ENCODE measurements at regions not wholly inside any gene's neighbourhood (a gene's known extent, or its start where the extent isn't known, plus 50 kb on each side); places are given as distances from the start of the nearest gene placed in this dataset.

DNA sequence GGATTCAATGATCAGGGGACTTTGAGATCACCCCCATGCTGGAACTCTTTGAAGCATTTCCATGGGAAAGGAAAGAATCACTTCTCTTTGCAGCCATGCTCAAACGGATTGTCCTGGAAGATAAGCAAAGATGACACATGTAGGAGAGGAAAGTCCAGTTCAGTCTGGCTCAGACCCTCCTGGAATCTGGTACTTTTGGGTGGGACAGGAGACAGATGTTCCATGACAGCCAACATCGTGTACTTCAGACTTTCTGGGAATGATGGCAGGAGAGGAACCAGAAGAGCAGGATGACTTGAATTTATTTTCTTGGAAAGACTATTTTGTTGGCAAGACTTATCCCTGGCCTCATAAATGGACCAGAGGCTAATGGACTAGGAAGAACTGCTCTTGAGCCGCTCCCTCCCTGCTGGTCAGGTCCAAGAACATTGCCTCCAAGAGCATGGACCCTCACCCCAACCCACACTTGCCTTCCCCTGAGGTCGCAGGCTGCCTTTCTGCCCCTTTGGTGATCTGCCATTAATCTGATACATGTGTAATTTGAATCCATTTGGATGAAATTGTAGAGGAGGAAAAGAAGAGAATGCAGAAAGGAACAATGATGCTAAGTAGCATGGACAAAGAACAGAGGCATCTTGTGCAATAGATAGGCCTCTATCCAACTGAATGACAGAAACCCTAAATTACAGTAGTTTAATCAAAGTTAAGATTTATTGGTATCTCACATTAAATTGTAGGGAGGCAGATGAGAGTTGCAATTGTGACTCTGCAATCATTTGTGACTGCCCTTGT, 201.0 kb downstream of the SNX19 start:
- DNase-seq = no peak
- Mint-ChIP-seq H3K27me3 (peaks cover 4% of the 10 kb centered on the region), H3K9me3 (no peaks in the 10 kb centered on the region), H3K27ac (no peak overlapping the region), H3K36me3 (no peaks in the 10 kb centered on the region), H3K4me1 (no peaks in the 10 kb centered on the region), H3K4me3 (no peak overlapping the region)
- CTCF ChIA-PET = no interaction called here

DNA sequence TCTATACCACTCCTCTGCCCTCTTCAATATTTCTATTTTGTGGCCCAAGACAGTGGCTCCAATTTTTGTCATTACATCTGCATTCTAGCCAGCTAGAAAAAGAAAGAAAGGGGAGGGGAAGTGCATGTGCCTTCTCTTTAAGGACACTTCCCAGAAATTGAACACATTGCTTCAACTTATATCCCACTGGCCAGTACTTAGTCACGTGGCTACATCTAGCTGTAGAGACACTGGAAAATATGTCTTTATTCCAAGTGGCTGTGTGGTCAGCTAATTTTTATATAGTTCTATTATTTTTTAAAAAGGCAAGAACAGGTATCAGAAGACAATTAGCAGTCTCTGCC, 200.4 kb downstream of the SNX19 start:
- Mint-ChIP-seq H3K4me3 (no peak overlapping the region), H3K4me1 (no peaks in the 10 kb centered on the region), H3K27me3 (peaks cover 7% of the 10 kb centered on the region), H3K36me3 (no peaks in the 10 kb centered on the region), H3K27ac (no peak overlapping the region), H3K9me3 (no peaks in the 10 kb centered on the region)
- CTCF ChIA-PET = no interaction called here
- no peak for DNase-seq

DNA sequence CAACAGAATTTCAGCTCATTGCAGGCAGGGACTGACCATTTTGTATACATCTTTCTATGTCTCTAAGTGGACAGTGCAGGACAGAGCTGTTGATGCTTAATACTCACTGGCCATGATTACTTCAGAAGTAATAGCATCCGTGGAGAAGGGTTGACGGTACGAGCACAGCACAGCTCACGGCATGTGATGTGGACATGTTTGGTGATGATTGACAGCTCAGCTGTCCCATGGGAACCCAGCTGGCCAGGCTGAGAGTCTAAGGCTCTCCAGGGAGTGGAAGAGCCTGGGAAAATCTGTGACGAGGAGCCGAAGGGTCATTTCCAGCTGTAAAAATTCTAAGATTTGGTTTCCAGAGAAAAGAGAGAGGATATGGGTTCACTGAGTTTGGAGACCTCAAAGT, 198.2 kb downstream of the SNX19 start:
- Mint-ChIP-seq H3K9me3 (no peaks in the 10 kb centered on the region), H3K27me3 (peaks cover 3% of the 10 kb centered on the region), H3K4me1 (no peaks in the 10 kb centered on the region), H3K36me3 (no peaks in the 10 kb centered on the region), H3K27ac (no peak overlapping the region), H3K4me3 (no peak overlapping the region)
- DNase-seq = no peak
- CTCF ChIA-PET = no interaction called here

DNA sequence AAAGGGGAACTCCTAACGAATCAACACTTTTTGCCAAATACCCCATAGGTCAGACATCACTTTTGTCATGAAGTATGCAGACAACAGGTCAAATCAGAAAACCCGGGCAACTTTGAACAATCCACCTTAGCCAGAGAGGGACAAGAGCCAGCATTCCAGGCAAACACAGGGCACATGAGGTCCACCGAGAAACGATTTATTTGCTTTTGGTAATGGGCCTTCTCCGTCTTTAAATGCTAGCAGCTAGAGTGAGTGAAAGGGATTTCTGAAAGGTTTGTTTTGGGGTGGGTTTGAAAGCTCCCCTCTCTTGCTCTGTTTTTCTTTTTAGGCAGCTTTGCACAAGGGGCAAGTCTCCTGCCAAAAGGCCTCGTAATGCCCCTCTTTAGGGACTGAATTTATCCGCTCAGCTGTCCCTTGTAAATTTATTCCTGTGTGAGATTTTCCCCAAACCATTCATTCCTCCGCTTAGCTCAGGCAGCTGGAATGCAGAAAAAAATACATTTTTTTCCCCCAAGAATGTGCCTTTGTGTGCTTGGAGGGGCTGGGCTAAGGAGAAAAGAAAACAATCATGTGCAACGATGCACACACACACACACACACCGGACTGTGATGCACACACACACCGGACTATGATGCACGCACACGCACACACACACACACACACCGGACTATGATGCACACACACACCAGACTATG, 196.9 kb downstream of the SNX19 start:
- DNase-seq = no peak
- CTCF ChIA-PET = no interaction called here
- no peaks in the 10 kb centered on the region for H3K36me3 Mint-ChIP-seq
- no peaks in the 10 kb centered on the region for H3K4me1 Mint-ChIP-seq
- no peak overlapping the region for H3K4me3 Mint-ChIP-seq
- H3K9me3 Mint-ChIP-seq = no peaks in the 10 kb centered on the region
- no peak overlapping the region for H3K27ac Mint-ChIP-seq
- peaks cover 3% of the 10 kb centered on the region for H3K27me3 Mint-ChIP-seq

DNA sequence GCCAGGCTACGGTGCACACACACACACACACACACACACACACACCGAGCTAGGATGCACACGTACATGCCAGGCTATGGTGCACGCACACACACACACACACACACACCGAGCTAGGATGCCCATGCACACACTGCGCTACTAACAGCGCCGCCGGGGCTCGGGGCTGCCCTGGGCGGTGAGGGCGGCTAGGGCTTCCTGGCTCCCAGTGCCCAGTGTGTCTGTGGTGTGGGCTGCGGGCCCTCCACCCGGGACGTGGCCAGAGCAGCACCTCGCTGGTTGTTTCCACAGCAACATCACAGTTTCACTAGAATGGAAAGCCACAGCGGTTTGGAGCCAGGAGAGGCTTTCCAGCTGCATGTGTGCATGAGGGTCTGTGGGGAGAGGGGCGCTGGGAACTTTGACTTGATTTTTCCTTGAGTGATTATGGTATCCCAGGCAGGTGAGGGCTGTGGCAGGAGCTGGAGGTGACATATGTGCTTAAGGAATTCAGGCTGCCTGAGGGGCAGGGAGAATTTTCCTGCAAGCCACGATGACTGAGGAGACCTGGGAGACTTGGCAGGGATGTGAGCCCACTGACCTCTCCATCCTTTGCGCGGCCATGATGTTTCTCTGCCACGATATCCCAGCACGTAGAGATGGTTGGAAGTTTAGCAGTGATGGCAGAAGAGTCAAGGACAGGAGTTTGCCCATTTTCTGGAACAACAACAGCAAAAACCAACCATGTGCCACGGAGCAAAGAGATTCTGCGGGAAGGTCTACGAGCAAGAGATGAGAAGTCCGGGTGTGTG, 195.9 kb downstream of the SNX19 start:
- CTCF ChIA-PET = interaction anchor here (0.7 kb wide), 1 partner anchor 52 kb away, joined by 3 read pairs; no protein-coding TSS in a partner anchor
- peaks cover 3% of the 10 kb centered on the region for H3K27me3 Mint-ChIP-seq
- no peak overlapping the region for H3K4me3 Mint-ChIP-seq
- no peaks in the 10 kb centered on the region for H3K36me3 Mint-ChIP-seq
- no peaks in the 10 kb centered on the region for H3K4me1 Mint-ChIP-seq
- H3K9me3 Mint-ChIP-seq = no peaks in the 10 kb centered on the region
- no peak for DNase-seq
- H3K27ac Mint-ChIP-seq = no peak overlapping the region

DNA sequence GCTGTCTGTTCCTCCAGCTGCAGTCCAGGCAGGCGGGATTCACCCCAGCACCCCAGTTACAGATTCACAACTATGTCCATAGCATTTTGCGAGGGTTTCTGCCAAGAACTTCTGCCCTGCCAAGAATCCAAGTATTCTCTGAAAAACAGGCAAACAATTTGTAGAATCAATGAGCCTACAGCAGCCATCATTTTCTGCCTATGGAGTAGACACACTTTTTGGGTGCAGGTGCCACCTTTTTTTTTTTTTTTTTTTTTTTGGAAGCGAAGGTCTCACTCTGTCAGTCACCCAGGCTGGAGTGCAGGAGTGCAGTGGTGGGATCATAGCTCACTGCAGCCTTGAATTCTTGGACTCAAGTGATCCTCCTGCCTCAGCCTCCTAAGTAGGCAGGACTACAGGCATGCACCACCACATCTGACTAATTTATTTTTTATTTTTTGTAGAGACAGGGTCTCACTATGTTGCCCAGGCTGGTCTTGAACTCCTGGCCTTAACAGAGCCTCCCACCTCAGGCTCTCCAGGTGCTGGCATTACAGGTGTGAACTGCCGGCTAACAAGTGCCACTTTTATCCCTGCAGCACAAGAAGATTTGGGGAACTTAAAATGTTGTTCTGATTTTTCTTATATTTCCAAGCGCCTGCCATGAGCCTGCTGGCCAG, 195.1 kb downstream of the SNX19 start:
- H3K4me3 Mint-ChIP-seq = no peak overlapping the region
- H3K27ac Mint-ChIP-seq = no peak overlapping the region
- no peaks in the 10 kb centered on the region for H3K36me3 Mint-ChIP-seq
- H3K4me1 Mint-ChIP-seq = no peaks in the 10 kb centered on the region
- CTCF ChIA-PET = no interaction called here
- peaks cover 3% of the 10 kb centered on the region for H3K27me3 Mint-ChIP-seq
- no peaks in the 10 kb centered on the region for H3K9me3 Mint-ChIP-seq
- no peak for DNase-seq

DNA sequence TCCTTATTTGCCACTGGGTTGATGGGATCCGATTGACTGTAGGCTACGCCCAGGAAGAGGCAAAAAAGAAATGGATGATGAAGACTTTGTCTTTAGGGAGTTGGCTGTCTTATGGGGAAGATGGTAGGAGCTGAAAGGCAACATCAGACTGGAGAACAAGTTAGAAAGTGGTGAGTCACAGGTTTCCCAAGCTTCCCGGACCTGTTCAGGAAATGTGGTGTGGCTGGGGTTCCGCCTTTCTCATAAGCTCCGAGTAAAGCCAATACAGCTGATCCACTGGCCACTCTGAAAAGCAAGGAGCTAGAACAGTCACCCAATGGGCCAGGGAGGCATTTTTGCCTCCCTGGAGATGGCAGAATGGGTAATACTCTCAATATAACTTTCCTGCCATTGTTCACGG, 194.5 kb downstream of the SNX19 start:
- H3K9me3 Mint-ChIP-seq = no peaks in the 10 kb centered on the region
- H3K27me3 Mint-ChIP-seq = peaks cover 3% of the 10 kb centered on the region
- no peaks in the 10 kb centered on the region for H3K4me1 Mint-ChIP-seq
- H3K4me3 Mint-ChIP-seq = no peak overlapping the region
- CTCF ChIA-PET = no interaction called here
- DNase-seq = no peak
- no peak overlapping the region for H3K27ac Mint-ChIP-seq
- H3K36me3 Mint-ChIP-seq = no peaks in the 10 kb centered on the region

DNA sequence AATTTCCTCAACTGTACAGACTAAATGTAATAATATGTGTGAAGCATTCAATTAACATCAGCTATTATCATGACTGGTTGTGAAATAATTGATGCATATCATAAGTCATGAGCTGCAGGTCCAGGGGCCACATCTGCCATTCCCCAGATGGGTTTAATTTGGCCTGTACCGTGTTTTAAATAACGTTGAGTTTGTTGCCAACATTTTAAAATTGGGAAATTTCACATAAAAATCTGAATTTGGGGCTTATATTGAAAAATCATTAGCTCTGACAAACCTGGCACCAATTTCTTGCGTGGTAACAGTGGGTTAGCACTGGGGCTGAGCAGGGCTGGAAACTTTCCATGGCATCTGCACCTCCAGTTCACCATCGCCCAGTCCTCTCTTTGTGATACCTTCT, 193.9 kb downstream of the SNX19 start:
- CTCF ChIA-PET = no interaction called here
- no peak for DNase-seq
- H3K4me3 Mint-ChIP-seq = no peak overlapping the region
- no peak overlapping the region for H3K27ac Mint-ChIP-seq
- peaks cover 3% of the 10 kb centered on the region for H3K27me3 Mint-ChIP-seq
- no peaks in the 10 kb centered on the region for H3K9me3 Mint-ChIP-seq
- H3K4me1 Mint-ChIP-seq = no peaks in the 10 kb centered on the region
- H3K36me3 Mint-ChIP-seq = no peaks in the 10 kb centered on the region

DNA sequence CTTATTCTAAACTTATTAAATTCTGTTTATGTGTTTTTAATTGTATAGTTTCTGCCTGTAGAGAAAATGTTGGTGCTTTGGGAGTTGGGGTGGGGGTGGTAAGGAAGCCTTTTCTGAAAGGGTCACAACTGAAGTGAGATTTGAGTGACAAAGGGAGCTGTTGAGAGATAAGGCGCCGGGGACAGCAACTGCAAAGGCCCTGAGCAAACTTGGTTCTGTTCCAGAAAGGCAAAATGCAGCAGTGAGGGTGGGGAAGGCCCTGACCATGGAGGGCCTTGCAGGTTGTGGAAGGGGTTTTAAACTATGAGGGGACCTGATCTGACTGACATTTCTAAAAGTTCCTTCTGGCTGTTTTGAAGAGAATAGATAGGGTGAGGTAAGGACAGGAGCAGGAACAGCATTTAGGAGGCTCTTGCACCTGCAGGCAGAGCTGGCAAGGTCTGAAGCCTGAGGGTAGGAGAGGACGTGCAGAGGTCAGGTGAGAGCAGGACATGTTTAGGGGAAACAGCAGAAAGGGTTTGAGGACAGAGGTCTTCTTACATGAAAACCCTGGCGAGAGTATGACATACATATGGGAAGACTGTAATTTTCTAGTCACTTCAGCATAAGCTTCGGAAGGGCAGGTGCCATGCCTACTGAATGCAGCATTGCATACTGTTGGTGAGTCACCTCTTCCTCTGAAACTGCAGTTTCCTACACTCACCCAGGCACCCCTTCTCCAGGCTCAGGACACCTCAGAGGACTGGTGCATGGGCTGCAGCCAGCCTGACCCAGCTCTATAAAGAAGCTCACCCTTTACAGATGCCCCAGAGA, 190.7 kb downstream of the SNX19 start:
- DNase-seq = no peak
- H3K4me1 Mint-ChIP-seq = no peaks in the 10 kb centered on the region
- H3K27me3 Mint-ChIP-seq = peaks cover under 1% of the 10 kb centered on the region
- CTCF ChIA-PET = no interaction called here
- H3K36me3 Mint-ChIP-seq = no peaks in the 10 kb centered on the region
- no peak overlapping the region for H3K27ac Mint-ChIP-seq
- H3K4me3 Mint-ChIP-seq = no peak overlapping the region
- H3K9me3 Mint-ChIP-seq = peaks cover 5% of the 10 kb centered on the region

DNA sequence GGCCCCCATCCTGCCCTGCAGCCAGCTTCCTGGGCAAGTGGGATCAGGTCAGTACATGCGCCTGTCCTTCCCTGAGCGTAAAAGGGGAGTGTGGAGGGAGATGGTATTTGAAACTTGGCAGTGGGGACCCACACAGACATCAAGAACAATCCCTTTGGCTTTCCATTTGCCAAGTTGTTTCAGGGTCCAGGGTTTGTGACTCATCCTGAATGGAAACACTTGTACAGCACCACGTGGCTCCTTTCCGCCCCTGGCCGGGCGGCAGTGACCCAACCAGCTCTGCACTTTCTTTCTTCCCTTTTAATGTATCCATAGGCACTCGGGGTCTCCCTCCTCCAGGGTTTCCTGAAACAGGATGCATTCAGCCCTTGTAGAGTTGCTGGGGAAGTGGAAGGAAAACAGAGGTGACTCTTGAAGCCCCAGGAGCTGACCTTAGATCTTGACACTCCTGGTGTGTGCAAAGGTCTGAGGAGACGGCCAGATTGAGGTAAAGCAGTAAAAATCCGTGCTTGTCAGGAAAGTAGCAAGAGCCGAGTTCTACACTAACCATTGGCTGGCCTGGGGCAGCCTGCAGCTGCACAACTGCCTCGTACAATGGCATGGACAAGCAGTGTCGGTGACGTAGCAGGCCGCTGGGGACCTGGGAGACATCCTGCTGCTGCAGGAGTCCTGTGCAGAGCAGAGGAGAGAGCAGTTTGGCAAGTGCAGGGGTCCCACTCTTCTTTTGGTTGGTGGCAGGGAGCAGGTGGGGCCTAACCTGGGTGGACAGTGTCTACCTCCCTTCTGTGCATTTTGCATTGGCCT, 189.8 kb downstream of the SNX19 start:
- Mint-ChIP-seq H3K4me1 (no peaks in the 10 kb centered on the region), H3K9me3 (peaks cover 8% of the 10 kb centered on the region), H3K27ac (no peak overlapping the region), H3K4me3 (no peak overlapping the region), H3K36me3 (no peaks in the 10 kb centered on the region), H3K27me3 (no peaks in the 10 kb centered on the region)
- DNase-seq = no peak
- CTCF ChIA-PET = no interaction called here

DNA sequence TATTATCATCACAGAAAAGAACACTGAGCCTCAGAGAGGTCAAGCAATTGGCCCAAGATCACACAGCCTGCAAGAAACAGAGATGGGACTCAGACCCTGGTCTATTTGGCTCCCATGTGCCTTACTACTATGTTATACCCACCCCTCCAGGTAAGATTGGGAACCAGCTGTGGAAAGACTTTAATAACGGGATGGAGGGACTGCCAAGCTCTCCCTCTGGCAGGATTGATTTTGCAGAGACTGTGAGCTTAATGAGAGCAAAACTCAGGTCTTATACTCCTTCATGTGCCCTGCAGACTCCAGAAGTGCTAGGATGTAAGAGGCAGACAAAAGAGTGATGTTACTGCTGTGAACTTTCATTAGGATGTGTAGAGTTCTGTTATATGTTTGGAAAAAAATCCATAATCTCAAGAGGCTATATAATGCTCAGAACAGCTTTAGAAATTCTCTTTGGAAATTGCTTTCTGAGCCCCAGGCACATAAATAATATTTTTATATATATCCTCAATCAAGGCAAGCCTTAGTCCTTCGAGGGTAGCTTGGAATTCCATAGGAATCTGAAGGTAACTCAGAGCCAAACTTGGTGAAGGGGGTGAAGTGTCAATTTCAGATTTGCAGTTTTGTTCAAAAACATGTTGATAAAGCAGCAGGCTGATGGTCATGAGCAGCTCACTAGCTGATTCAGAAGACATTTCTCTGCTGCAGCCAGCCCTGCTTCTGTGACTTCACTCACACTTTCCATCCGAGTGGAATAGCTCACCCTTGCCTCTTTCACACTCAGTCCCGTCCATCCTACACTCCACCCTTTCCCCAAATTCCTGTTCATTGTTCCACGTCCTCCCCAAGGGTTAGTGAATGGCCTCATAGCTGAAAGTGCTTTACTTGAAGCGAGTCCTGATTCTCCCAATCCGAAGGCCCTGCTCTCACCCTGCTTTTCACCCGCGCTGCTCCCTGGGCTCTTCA, 188.8 kb downstream of the SNX19 start:
- no peak for DNase-seq
- peaks cover 8% of the 10 kb centered on the region for H3K9me3 Mint-ChIP-seq
- CTCF ChIA-PET = no interaction called here
- H3K4me3 Mint-ChIP-seq = no peak overlapping the region
- H3K27me3 Mint-ChIP-seq = no peaks in the 10 kb centered on the region
- H3K4me1 Mint-ChIP-seq = no peaks in the 10 kb centered on the region
- no peak overlapping the region for H3K27ac Mint-ChIP-seq
- H3K36me3 Mint-ChIP-seq = no peaks in the 10 kb centered on the region

All from activated naive CD4-positive, alpha-beta T cell treated with anti-CD3 and anti-CD28 coated beads, Interleukin-2, amount 10 ng/mL, durations not matched to agents 7 days and 5 days (primary cell).